Erythroblast (primary cell): ENCODE measurements at regions not wholly inside any gene's neighbourhood (a gene's known extent, or its start where the extent isn't known, plus 50 kb on each side); places are given as distances from the start of the nearest gene placed in this dataset.

ENCODE experiments used
- GATA1 ChIP-seq: IDR thresholded peaks from 2 replicates; pipeline ENCODE4 v1.6.1; 2011; ENCODE audit warnings: low read depth, mild to moderate bottlenecking, control low read depth, low read length, moderate library complexity
- POLR2A ChIP-seq: IDR thresholded peaks from 2 replicates; pipeline ENCODE4 v1.6.1; 2011; ENCODE audit warnings: mild to moderate bottlenecking, low read length

GRCh38 chr2:192675681-192676080 lies 480.9 kb upstream of the TMEFF2 start:
- TF ChIP-seq POLR2A (no peak), GATA1 (no peak)
